ENCODE measurements at regions not wholly inside any gene's neighbourhood (a gene's known extent, or its start where the extent isn't known, plus 50 kb on each side); places are given as distances from the start of the nearest gene placed in this dataset.
"Not testable (repeated sequence)": the region's sequence is repeated elsewhere in the genome, so short reads cannot be mapped to it uniquely, and the experiment has no call there.

- H3K27ac ChIP-seq (ENCODE audit: low read length); H3K4me1 ChIP-seq (ENCODE audit: insufficient read depth, low read length); H3K9me3 ChIP-seq (ENCODE audit: insufficient read depth, low read depth, low read length); H3K4me3 ChIP-seq (ENCODE audit: low read length); H3K9ac ChIP-seq (ENCODE audit: low read depth, low read length); H3K27me3 ChIP-seq (ENCODE audit: insufficient read depth, low read length); H3K36me3 ChIP-seq (ENCODE audit: insufficient read depth, low read depth, low read length): not testable (repeated sequence)
These were observed 160.1 kb upstream of the PRSS12 start for GRCh38 chr4:118512870-118513269.

DNA sequence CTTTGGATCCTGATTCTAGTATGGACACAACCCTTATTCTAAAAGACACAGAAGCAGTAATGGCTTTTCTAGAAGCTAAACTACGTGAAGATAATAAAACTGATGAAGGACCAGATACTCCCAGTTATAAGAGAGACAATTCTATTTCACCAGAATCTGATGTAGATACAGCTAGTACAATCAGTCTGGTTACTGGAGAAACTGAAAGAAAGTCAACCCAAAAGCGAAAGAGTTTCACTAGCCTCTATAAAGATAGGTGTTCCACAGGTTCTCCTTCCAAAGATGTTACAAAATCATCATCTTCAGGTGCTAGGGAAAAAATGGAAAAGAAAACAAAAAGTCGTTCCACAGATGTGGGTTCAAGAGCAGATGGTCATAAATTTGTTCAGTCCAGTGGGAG, 161.5 kb upstream of the PRSS12 start:
- not testable (repeated sequence) for H3K4me3 ChIP-seq (ENCODE audit: low read length); H3K27me3 ChIP-seq (ENCODE audit: insufficient read depth, low read length); H3K4me1 ChIP-seq (ENCODE audit: insufficient read depth, low read length); H3K9ac ChIP-seq (ENCODE audit: low read depth, low read length); H3K27ac ChIP-seq (ENCODE audit: low read length); H3K9me3 ChIP-seq (ENCODE audit: insufficient read depth, low read depth, low read length); H3K36me3 ChIP-seq (ENCODE audit: insufficient read depth, low read depth, low read length)

GRCh38 chr4:118516107-118516506, 163.3 kb upstream of the PRSS12 start:
- H3K27me3 ChIP-seq (ENCODE audit: insufficient read depth, low read length); H3K9ac ChIP-seq (ENCODE audit: low read depth, low read length); H3K36me3 ChIP-seq (ENCODE audit: insufficient read depth, low read depth, low read length); H3K27ac ChIP-seq (ENCODE audit: low read length); H3K9me3 ChIP-seq (ENCODE audit: insufficient read depth, low read depth, low read length); H3K4me1 ChIP-seq (ENCODE audit: insufficient read depth, low read length); H3K4me3 ChIP-seq (ENCODE audit: low read length): not testable (repeated sequence)

DNA sequence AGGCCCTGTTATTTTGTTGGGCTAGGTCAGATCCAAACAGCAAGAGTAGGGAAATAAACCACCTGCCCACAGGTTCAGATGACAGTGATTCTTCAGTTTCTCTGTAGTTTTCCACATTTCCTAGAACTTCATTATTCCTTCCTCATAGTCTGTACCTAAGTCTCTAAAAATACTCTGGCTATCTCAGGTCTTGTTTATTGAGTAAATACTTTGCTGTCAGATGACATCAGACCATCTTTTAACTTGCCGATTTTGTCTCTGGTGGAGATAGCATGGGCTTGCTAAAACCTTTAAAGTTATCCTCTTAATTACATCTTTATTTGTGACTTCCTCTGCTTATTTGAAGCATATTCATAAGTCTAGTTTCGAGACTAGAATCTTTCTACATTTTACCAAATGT, 155.1 kb upstream of the METTL14 start:
- H3K27me3 ChIP-seq (ENCODE audit: insufficient read depth, low read length); H3K4me3 ChIP-seq (ENCODE audit: low read length); H3K9me3 ChIP-seq (ENCODE audit: insufficient read depth, low read depth, low read length); H3K36me3 ChIP-seq (ENCODE audit: insufficient read depth, low read depth, low read length); H3K27ac ChIP-seq (ENCODE audit: low read length); H3K4me1 ChIP-seq (ENCODE audit: insufficient read depth, low read length); H3K9ac ChIP-seq (ENCODE audit: low read depth, low read length): not testable (repeated sequence)

- not testable (repeated sequence) for H3K9me3 ChIP-seq (ENCODE audit: insufficient read depth, low read depth, low read length)
These were observed 153.2 kb upstream of the METTL14 start for GRCh38 chr4:118531947-118532346.

DNA sequence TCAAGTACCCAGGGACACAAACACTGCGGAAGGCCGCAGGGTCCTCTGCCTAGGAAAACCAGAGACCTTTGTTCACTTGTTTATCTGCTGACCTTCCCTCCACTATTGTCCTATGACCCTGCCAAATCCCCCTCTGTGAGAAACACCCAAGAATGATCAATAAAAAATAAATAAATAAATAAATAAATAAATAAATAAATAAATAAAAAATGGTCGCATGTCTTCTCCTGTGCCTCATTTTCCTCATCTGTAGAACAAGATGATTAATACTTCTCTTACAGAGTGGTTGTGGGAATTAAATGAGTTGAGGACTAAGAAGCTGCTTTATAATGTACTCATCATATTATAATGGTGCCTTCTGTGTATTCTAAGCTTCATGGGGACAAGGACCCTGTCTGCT, 149.4 kb upstream of the METTL14 start:
- not testable (repeated sequence) for H3K27me3 ChIP-seq (ENCODE audit: insufficient read depth, low read length); H3K9ac ChIP-seq (ENCODE audit: low read depth, low read length); H3K27ac ChIP-seq (ENCODE audit: low read length); H3K4me1 ChIP-seq (ENCODE audit: insufficient read depth, low read length); H3K36me3 ChIP-seq (ENCODE audit: insufficient read depth, low read depth, low read length); H3K4me3 ChIP-seq (ENCODE audit: low read length); H3K9me3 ChIP-seq (ENCODE audit: insufficient read depth, low read depth, low read length)

More at GRCh38 chr4:118531947-118532346, 153.2 kb upstream of the METTL14 start:
- H3K27me3 ChIP-seq (ENCODE audit: insufficient read depth, low read length); H3K27ac ChIP-seq (ENCODE audit: low read length); H3K9ac ChIP-seq (ENCODE audit: low read depth, low read length); H3K4me1 ChIP-seq (ENCODE audit: insufficient read depth, low read length); H3K36me3 ChIP-seq (ENCODE audit: insufficient read depth, low read depth, low read length); H3K4me3 ChIP-seq (ENCODE audit: low read length): not testable (repeated sequence)

DNA sequence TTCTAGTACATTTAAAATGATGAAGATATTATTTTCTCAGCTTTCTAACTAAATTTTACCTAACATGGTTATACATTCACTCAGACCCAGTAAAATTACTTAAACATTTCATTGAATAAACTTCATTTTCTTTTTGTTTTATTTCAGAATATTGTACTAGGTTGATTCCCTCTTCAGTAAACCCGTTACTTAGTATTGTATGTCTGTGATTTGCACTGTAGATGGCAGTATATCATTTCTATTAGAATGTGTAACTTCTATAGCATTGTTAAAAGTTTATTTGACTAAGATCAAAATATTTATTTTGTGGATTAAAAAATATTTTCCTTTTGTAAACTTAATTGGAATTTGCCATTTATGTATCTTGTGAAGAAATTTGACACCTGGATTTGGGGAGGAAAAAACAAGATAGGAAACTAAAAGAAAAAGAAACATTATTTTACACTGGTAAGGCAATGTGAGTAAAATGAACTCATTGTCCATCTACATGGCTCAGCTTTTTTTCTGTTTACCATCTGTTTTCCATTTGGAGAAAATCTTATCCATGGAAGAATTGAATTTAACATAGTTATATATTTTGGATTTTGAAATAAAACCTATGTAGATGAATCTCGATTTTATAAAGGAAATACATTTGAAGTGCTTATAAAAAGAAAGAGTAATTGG, 145.6 kb upstream of the METTL14 start:
- not testable (repeated sequence) for H3K36me3 ChIP-seq (ENCODE audit: insufficient read depth, low read depth, low read length); H3K4me3 ChIP-seq (ENCODE audit: low read length); H3K9ac ChIP-seq (ENCODE audit: low read depth, low read length); H3K9me3 ChIP-seq (ENCODE audit: insufficient read depth, low read depth, low read length); H3K27ac ChIP-seq (ENCODE audit: low read length); H3K27me3 ChIP-seq (ENCODE audit: insufficient read depth, low read length); H3K4me1 ChIP-seq (ENCODE audit: insufficient read depth, low read length)

DNA sequence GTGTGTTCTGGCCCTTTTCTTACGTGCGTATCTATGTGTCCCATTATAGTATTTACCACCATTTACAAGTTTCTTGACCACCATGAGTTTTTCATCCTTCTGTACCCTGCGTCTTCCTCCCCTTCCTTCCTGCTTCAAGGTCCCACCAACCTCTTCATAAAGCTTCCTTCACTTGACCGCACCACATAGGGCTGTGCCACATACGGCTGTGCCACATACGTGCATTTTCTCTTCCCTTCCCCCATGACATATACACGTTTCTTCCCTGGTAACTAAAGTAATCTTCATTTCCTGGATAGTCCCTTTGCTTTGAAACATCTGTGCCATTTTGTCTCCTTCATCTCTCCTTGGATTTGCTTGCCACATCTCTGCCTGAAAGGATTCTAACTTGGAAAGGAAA, 128.6 kb upstream of the METTL14 start:
- not testable (repeated sequence) for H3K4me3 ChIP-seq (ENCODE audit: low read length); H3K4me1 ChIP-seq (ENCODE audit: insufficient read depth, low read length); H3K27me3 ChIP-seq (ENCODE audit: insufficient read depth, low read length); H3K27ac ChIP-seq (ENCODE audit: low read length); H3K9ac ChIP-seq (ENCODE audit: low read depth, low read length); H3K36me3 ChIP-seq (ENCODE audit: insufficient read depth, low read depth, low read length); H3K9me3 ChIP-seq (ENCODE audit: insufficient read depth, low read depth, low read length)

DNA sequence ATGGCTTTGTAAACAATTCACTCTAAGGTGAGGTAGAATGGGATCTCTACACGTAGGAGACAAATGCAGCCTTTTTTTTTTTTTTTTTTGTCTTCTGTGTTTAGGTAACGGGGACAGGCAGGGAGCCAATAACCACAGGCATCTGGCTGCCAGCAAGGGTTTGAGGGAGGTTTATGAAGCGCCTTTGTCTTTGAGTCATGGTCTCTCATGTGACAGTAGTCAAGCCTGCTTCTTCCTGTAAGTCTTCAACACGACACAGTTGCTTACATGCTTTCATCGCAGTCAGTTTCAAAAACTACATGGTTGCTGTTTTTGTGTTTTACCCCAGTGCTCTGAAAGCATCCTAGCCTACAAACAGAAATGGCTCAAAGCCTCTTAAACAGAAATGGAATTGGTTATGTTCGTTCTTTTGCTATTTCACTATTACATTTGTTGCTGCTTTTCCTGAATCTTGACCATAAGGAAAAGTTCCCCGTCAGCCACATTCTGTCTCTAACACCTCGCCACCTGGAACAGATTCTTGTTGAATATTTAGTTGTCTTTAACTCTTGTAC, 127.8 kb upstream of the METTL14 start:
- H3K9ac ChIP-seq (ENCODE audit: low read depth, low read length): no peak overlapping the region
- no peaks in the 10 kb centered on the region for H3K4me1 ChIP-seq (ENCODE audit: insufficient read depth, low read length)
- H3K36me3 ChIP-seq (ENCODE audit: insufficient read depth, low read depth, low read length): no peaks in the 10 kb centered on the region
- H3K27ac ChIP-seq (ENCODE audit: low read length): no peak overlapping the region
- H3K4me3 ChIP-seq (ENCODE audit: low read length): no peak overlapping the region
- no peaks in the 10 kb centered on the region for H3K9me3 ChIP-seq (ENCODE audit: insufficient read depth, low read depth, low read length)
- H3K27me3 ChIP-seq (ENCODE audit: insufficient read depth, low read length): no peaks in the 10 kb centered on the region

- H3K9ac ChIP-seq (ENCODE audit: low read depth, low read length); H3K27ac ChIP-seq (ENCODE audit: low read length); H3K27me3 ChIP-seq (ENCODE audit: insufficient read depth, low read length); H3K9me3 ChIP-seq (ENCODE audit: insufficient read depth, low read depth, low read length); H3K36me3 ChIP-seq (ENCODE audit: insufficient read depth, low read depth, low read length); H3K4me1 ChIP-seq (ENCODE audit: insufficient read depth, low read length); H3K4me3 ChIP-seq (ENCODE audit: low read length): not testable (repeated sequence)
These were observed 127.0 kb upstream of the METTL14 start for GRCh38 chr4:118558188-118558587.

DNA sequence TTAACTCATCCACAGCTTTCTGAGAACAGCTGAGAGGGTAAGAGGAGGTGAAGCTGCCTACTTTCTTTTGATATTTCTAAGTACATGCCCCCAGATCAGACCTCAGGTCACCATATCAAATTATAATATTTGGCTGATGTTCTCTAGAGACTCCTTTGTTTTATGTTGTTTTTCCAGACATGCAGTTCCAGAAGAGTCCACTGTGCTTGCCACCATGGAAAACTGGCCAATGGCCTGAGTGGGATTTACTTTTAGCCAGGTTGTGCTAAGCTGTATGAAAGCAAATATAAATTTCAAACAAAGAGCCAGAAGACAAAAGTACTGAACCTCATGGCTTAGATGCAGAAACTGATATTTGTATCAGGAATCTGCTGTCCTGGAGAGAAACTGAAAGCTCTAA, 123.6 kb upstream of the METTL14 start:
- H3K27me3 ChIP-seq (ENCODE audit: insufficient read depth, low read length); H3K36me3 ChIP-seq (ENCODE audit: insufficient read depth, low read depth, low read length); H3K9me3 ChIP-seq (ENCODE audit: insufficient read depth, low read depth, low read length); H3K4me3 ChIP-seq (ENCODE audit: low read length); H3K4me1 ChIP-seq (ENCODE audit: insufficient read depth, low read length); H3K27ac ChIP-seq (ENCODE audit: low read length); H3K9ac ChIP-seq (ENCODE audit: low read depth, low read length): not testable (repeated sequence)

GRCh38 chr4:118566003-118566513, 119.1 kb upstream of the METTL14 start:
- not testable (repeated sequence) for H3K9ac ChIP-seq (ENCODE audit: low read depth, low read length); H3K4me1 ChIP-seq (ENCODE audit: insufficient read depth, low read length); H3K9me3 ChIP-seq (ENCODE audit: insufficient read depth, low read depth, low read length); H3K36me3 ChIP-seq (ENCODE audit: insufficient read depth, low read depth, low read length); H3K4me3 ChIP-seq (ENCODE audit: low read length); H3K27me3 ChIP-seq (ENCODE audit: insufficient read depth, low read length); H3K27ac ChIP-seq (ENCODE audit: low read length)
